Kidney epithelial cell (primary cell): ENCODE measurements at regions not wholly inside any gene's neighbourhood (a gene's known extent, or its start where the extent isn't known, plus 50 kb on each side); places are given as distances from the start of the nearest gene placed in this dataset.

Source experiments
- DNase-seq: peaks from one replicate; pipeline ENCODE4 v3.0.0-alpha.2; 2010; ENCODE audit warnings: low read depth
- H3K27me3 ChIP-seq: 2 replicates; pipeline ENCODE4 v1.6.0; 2011; ENCODE audit warnings: low read length; ENCODE audit not compliant: control insufficient read depth, insufficient read depth
- H3K36me3 ChIP-seq: 2 replicates; pipeline ENCODE4 v1.5.1; 2011; ENCODE audit warnings: low read length; ENCODE audit not compliant: control insufficient read depth, insufficient read depth
- H3K4me3 ChIP-seq: 2 replicates; pipeline ENCODE4 v1.5.1; 2011; ENCODE audit warnings: low read depth, mild to moderate bottlenecking, control low read depth, low read length
- TF ChIP-seq, protein P1 (sequence below): IDR thresholded peaks from 2 replicates; pipeline ENCODE4 v1.5.1; 2011; ENCODE audit warnings: mild to moderate bottlenecking, moderate library complexity, low read length, control low read depth, inconsistent platforms; ENCODE audit not compliant: insufficient read depth, poor library complexity, severe bottlenecking

DNA sequence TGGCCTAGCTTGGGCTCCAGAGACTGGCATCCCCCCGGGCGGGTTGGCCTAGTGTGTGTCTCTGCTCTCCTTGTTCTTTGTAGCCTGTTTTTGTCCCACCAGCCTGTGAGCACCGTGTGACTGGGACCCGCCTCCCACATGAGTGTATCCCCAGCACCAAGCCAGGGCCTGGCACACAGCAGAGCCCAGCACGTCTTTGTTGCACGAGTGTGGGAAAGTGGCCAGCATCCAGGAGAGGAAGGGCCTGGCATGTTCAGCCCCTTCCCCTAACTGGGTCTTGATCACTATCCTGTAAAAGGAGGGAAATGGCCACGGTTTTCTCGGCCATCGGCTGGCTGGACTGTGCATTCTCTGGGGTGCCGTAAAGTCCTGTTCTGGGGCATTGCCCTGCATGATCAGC, 290.1 kb downstream of the BMP7 start:
- peaks cover 20% of the 10 kb centered on the region for H3K27me3 ChIP-seq
- TF ChIP-seq, protein P1, sequence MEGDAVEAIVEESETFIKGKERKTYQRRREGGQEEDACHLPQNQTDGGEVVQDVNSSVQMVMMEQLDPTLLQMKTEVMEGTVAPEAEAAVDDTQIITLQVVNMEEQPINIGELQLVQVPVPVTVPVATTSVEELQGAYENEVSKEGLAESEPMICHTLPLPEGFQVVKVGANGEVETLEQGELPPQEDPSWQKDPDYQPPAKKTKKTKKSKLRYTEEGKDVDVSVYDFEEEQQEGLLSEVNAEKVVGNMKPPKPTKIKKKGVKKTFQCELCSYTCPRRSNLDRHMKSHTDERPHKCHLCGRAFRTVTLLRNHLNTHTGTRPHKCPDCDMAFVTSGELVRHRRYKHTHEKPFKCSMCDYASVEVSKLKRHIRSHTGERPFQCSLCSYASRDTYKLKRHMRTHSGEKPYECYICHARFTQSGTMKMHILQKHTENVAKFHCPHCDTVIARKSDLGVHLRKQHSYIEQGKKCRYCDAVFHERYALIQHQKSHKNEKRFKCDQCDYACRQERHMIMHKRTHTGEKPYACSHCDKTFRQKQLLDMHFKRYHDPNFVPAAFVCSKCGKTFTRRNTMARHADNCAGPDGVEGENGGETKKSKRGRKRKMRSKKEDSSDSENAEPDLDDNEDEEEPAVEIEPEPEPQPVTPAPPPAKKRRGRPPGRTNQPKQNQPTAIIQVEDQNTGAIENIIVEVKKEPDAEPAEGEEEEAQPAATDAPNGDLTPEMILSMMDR: no peak
- H3K4me3 ChIP-seq: no peak overlapping the region

DNA sequence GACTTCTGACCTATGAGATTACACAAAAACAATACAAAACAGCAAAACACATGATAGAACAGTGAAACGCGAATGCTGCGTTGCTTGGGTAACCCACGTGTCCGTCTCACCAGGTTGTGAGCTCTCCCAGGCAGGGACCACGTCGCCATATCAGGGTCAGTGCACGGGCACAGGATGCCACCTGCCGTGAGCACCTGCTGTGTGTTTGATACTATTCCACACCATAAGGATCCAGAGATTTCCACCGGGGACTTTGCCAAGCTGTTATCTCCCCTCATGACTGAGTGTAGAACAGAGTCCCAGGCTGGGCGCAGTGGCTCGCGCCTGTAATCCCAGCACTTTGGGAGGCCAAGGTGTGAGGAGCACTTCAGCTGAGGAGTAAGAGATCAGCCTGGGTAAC, 288.0 kb downstream of the BMP7 start:
- Histone ChIP-seq H3K36me3 (no peaks in the 10 kb centered on the region), H3K4me3 (no peak overlapping the region), H3K27me3 (peaks cover 18% of the 10 kb centered on the region)
- DNase-seq: no peak
- TF ChIP-seq, protein P1: no peak

More for the DNA sequence above, 290.1 kb downstream of the BMP7 start:
- no peaks in the 10 kb centered on the region for H3K36me3 ChIP-seq
- no peak for DNase-seq

DNA sequence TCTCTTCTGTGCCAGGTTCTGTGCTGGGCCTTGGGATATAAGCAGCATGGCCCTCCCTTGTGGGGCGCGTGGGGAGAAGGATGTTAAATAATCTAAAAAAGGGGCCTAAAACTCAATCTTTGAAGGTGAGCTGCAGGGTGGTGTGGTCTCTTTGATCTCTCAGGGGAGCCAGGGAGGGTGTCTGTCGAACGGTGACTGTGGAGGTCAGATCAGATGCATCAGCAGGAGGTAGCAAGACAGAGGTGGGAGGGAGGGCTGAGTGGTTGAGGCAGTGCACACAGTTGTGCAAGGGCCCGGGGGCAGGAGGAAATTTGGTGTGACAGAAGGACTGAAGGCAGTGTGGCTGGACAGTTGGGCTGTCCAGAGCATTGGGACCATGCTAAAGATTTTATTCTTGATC, 287.3 kb downstream of the BMP7 start:
- Histone ChIP-seq H3K36me3 (no peaks in the 10 kb centered on the region), H3K27me3 (peaks cover 15% of the 10 kb centered on the region), H3K4me3 (no peak overlapping the region)
- DNase-seq: no peak
- TF ChIP-seq, protein P1: no peak

DNA sequence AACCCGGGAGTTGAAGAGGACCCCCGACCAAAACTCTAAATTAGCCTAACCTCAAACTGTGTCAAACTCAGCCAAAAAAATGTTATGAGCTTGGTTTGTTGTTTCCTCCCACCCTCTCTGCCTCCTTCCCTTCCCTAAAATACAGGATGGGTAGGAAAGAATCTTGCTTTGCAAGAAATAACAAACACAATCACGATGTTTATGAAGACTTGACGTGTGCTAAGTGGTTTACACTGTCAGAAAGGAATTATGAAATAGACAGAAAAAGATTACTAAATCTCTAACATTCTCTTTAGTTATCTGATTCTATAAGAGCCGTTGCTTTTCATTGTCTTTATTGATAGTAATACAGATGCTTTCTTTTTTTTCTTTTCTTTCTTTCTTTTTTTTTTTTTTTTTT, 285.1 kb downstream of the BMP7 start:
- DNase-seq: no peak
- TF ChIP-seq, protein P1: no peak
- Histone ChIP-seq H3K36me3 (no peaks in the 10 kb centered on the region), H3K27me3 (peaks cover 6% of the 10 kb centered on the region), H3K4me3 (no peak overlapping the region)

DNA sequence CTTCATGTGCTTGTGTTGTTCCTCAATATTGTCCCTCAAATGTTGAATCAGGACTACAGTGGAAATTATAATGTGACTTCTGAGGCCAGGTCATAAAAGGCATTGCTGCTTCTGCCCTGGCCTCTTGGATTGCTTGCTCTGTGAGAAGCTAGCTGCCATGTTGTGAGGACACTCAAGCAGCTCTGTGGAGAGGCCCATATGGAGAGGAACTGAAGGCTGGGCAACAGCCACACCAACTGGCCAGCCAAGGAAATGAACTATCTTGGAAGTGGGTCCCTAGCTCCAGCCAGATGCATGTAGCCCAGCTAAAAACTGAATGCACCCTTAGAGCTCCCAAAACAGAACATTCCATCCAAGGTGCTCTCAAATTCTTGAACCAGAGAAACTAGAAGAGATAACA, 282.6 kb downstream of the BMP7 start:
- TF ChIP-seq, protein P1: no peak
- Histone ChIP-seq H3K27me3 (peaks cover 6% of the 10 kb centered on the region), H3K36me3 (no peaks in the 10 kb centered on the region), H3K4me3 (no peak overlapping the region)
- no peak for DNase-seq

DNA sequence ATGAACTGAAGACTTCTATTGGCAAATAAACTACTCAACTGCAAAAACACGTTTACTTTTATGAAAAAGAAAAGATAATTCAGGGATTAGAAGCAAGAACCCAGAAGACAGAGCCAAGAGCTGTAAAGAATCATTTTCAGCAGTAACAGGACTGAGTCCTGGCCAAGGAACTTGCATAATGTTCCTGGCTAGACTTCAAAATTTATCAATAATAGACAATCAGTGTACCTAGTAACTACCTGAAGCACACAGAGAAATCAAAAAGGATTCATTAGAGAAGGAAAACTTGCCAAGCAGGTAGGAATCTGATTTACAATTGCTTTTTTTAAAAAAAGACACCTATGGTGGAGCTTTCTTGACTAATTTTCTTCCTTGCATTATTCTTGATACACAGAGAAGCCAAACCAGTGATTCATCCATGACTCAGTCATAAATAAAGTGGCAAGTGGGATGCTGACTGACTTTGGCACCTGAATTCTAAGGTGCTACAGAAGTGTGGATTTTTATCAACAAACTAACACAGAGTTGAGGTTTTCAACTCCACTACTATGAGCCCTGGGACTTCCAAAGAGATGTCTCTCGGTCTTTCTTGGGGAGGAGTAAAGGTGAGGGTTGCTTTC, 281.3 kb downstream of the BMP7 start:
- peaks cover 4% of the 10 kb centered on the region for H3K27me3 ChIP-seq
- DNase-seq: peak; percentile 16
- TF ChIP-seq, protein P1: no peak
- H3K4me3 ChIP-seq: no peak overlapping the region
- H3K36me3 ChIP-seq: no peaks in the 10 kb centered on the region
